Transverse colon (tissue), 4 donors: ENCODE measurements at regions not wholly inside any gene's neighbourhood (a gene's known extent, or its start where the extent isn't known, plus 50 kb on each side); places are given as distances from the start of the nearest gene placed in this dataset.
A peak's percentile ranks its signal among the peaks of the same experiment; 100 is the strongest.

ENCODE experiments used
- DNase-seq: peaks from one replicate; pipeline ENCODE4 v3.0.0-alpha.2; 2019
- H3K27ac ChIP-seq, 4 donors: fragments of 200-600 bp; sonication (generic); 2 replicates each; pipeline ENCODE4 v1.5.1; 2016 to 2018; ENCODE audit warnings: inconsistent platforms in 4 of 4
- H3K27me3 ChIP-seq: fragments of 200-600 bp; sonication (generic); 2 replicates; pipeline ENCODE4 v1.5.1; 2017; ENCODE audit warnings: inconsistent platforms
- H3K36me3 ChIP-seq, 4 donors: fragments of 200-600 bp; sonication (generic); 2 replicates each; pipeline ENCODE4 v1.5.1; 2017 to 2019; ENCODE audit warnings: inconsistent platforms in 4 of 4
- H3K4me1 ChIP-seq, 4 donors: fragments of 200-600 bp; sonication (generic); 2 replicates each; pipeline ENCODE4 v1.5.1; 2017 to 2020; ENCODE audit warnings: inconsistent platforms in 4 of 4
- H3K4me3 ChIP-seq, 4 donors: fragments of 200-600 bp; sonication (generic); 1 replicate in 1 of 4; 2 replicates in 3 of 4; pipeline versions ENCODE4 v1.5.1 to v1.6.1; 2017 to 2019; ENCODE audit warnings: inconsistent platforms in 4 of 4
- H3K9me3 ChIP-seq, 2 donors: fragments of 200-600 bp; sonication (generic); 2 replicates each; pipeline ENCODE4 v1.5.1; 2017 to 2019; ENCODE audit warnings: inconsistent platforms in 2 of 2
- CTCF ChIP-seq, 5 experiments: fragments of 200-600 bp in 3 of 5; fragments of 450-650 bp in 2 of 5; sonication (generic) in 3 of 5; IDR thresholded peaks; 1 replicate in 2 of 5; 2 replicates in 3 of 5; pipeline ENCODE4 v1.5.1; 2016 to 2017; ENCODE audit warnings: antibody characterized with exemption in 5 of 5, inconsistent platforms in 3 of 5, mild to moderate bottlenecking in 2 of 5, moderate library complexity in 1 of 5
- EP300 ChIP-seq: sonication (generic); formaldehyde crosslinking; IDR thresholded peaks from one replicate; pipeline ENCODE4 v1.6.1; 2017; ENCODE audit warnings: antibody characterized with exemption, low read depth
- POLR2A ChIP-seq: fragments of 450-650 bp; IDR thresholded peaks from one replicate; pipeline ENCODE4 v1.6.1; 2016; ENCODE audit warnings: antibody characterized with exemption, mild to moderate bottlenecking, moderate library complexity
- POLR2AphosphoS5 ChIP-seq, 3 donors: sonication (generic); formaldehyde crosslinking; IDR thresholded peaks; one replicate each; pipeline ENCODE4 v1.6.1; 2016; ENCODE audit warnings: antibody characterized with exemption in 3 of 3
- WGBS, 2 donors: methylation state at CpG; one replicate each; pipeline ENCODE4 v1.1.5; 2018; ENCODE audit warnings: low coverage in 1 of 2; 5-methylcytosine and 5-hydroxymethylcytosine counted together
- in situ Hi-C, 4 donors: fragments of 200-750 bp; cut with MboI; loops; one replicate each; pipeline versions ENCODE4 v1.15.0 to v1.15.1; 2017; ENCODE audit warnings: low sequenced_read_pairs in 3 of 4, low pct_ligation_motif_present in 1 of 4, low pct_unique_long_range_greater_than_20kb in 1 of 4
- intact Hi-C: fragments of 100-400 bp; cut with DNase I; formaldehyde crosslinking; loops from one replicate; pipeline ENCODE4 v1.15.1; 2023; ENCODE audit warnings: low total_unique reads

GRCh38 chr5:38193015-38193581 is 65.3 kb upstream of the EGFLAM start:
- no peaks in the 10 kb centered on the region for H3K4me1 ChIP-seq
- peaks cover 13% of the 10 kb centered on the region for H3K27me3 ChIP-seq
- DNase-seq, result peak; percentile 64
- WGBS, 2 donors, result 20 to 30% methylated on average over 6 to 13 of the region's 13 CpGs
- no peak overlapping the region for H3K4me3 ChIP-seq
- H3K36me3 ChIP-seq, result no peaks in the 10 kb centered on the region
- TF ChIP-seq POLR2AphosphoS5 (IDR thresholded peaks at IDR 0.05) (no peak), CTCF (IDR thresholded peaks at IDR 0.05) (peak; percentile 77 to 84 (median 81))
- intact Hi-C loops (loop anchor here (1.0 to 10.0 kb wide), 2 partner anchors 356 to 778 kb away; no protein-coding TSS in a partner anchor), in situ Hi-C loops (loop anchor here (10.0 to 25.0 kb wide), 5 partner anchors 348 to 788 kb away; partner anchors contain the start of gene GDNF (in 3 of the 4))
- H3K9me3 ChIP-seq, result no peaks in the 10 kb centered on the region
- no peak overlapping the region for H3K27ac ChIP-seq

GRCh38 chr5:38191693-38192092 is 66.7 kb upstream of the EGFLAM start:
- Histone ChIP-seq H3K27me3 (peaks cover 13% of the 10 kb centered on the region), H3K36me3 (no peaks in the 10 kb centered on the region), H3K4me3 (no peak overlapping the region), H3K27ac (no peak overlapping the region), H3K4me1 (no peaks in the 10 kb centered on the region), H3K9me3 (no peaks in the 10 kb centered on the region)
- intact Hi-C loops (loop anchor here (10.0 kb wide), 1 partner anchor 777 kb away; no protein-coding TSS in a partner anchor), in situ Hi-C loops (loop anchor here (10.0 to 25.0 kb wide), 5 partner anchors 347 to 787 kb away; partner anchors contain the start of gene GDNF (in 3 of the 4))
- DNase-seq, result no peak
- TF ChIP-seq EP300 (no peak), POLR2AphosphoS5 (IDR thresholded peaks at IDR 0.05) (no peak), POLR2A (no peak), CTCF (IDR thresholded peaks at IDR 0.05) (no peak)

- DNase-seq, result no peak
- Histone ChIP-seq H3K27ac (no peak overlapping the region), H3K4me3 (no peak overlapping the region), H3K9me3 (no peaks in the 10 kb centered on the region), H3K36me3 (no peaks in the 10 kb centered on the region), H3K27me3 (peaks cover 13% of the 10 kb centered on the region), H3K4me1 (no peaks in the 10 kb centered on the region)
- 86 to 90% methylated on average over 4 to 12 of the region's 12 CpGs for WGBS, 2 donors
- in situ Hi-C loops (loop anchor here (10.0 to 25.0 kb wide), 5 partner anchors 345 to 785 kb away; partner anchors contain the start of gene GDNF (in 3 of the 4)), intact Hi-C loops (loop anchor here (10.0 kb wide), 1 partner anchor 775 kb away; no protein-coding TSS in a partner anchor)
- no peak for TF ChIP-seq EP300
- TF ChIP-seq CTCF (IDR thresholded peaks at IDR 0.05), result no peak
- no peak for TF ChIP-seq POLR2A
- TF ChIP-seq POLR2AphosphoS5 (IDR thresholded peaks at IDR 0.05), result no peak
Measured at GRCh38 chr5:38190111-38190510, 68.2 kb upstream of the EGFLAM start.

GRCh38 chr5:38189081-38189504 is 69.3 kb upstream of the EGFLAM start:
- TF ChIP-seq POLR2A, result no peak
- TF ChIP-seq CTCF (IDR thresholded peaks at IDR 0.05), result no peak
- no peak for TF ChIP-seq EP300
- no peak for TF ChIP-seq POLR2AphosphoS5 (IDR thresholded peaks at IDR 0.05)
- no peaks in the 10 kb centered on the region for H3K4me1 ChIP-seq
- no peaks in the 10 kb centered on the region for H3K36me3 ChIP-seq
- intact Hi-C loops (no loop called here), in situ Hi-C loops (loop anchor here in 1 of 4 donors (25.0 kb wide), 1 partner anchor 777 kb away; no protein-coding TSS in a partner anchor)
- no peaks in the 10 kb centered on the region for H3K9me3 ChIP-seq
- WGBS, 2 donors, result 36% methylated on average over 11 of the region's 12 CpGs; no CpG with 5 or more reads in 1 of the 2 donors
- DNase-seq, result no peak
- no peak overlapping the region for H3K4me3 ChIP-seq
- peaks cover 7% of the 10 kb centered on the region for H3K27me3 ChIP-seq
- H3K27ac ChIP-seq, result no peak overlapping the region
